Fibroblast of the aortic adventitia (primary cell): ENCODE measurements at regions not wholly inside any gene's neighbourhood (a gene's known extent, or its start where the extent isn't known, plus 50 kb on each side); places are given as distances from the start of the nearest gene placed in this dataset.

Source experiments
- DNase-seq: peaks from one replicate; pipeline ENCODE4 v3.0.0-alpha.2; 2010; ENCODE audit warnings: low read depth
- H3K4me3 ChIP-seq: 2 replicates; pipeline ENCODE4 v1.5.1; 2011; ENCODE audit warnings: low read depth, mild to moderate bottlenecking, control low read depth, low read length, moderate library complexity
- TF ChIP-seq, protein P1 (sequence below): IDR thresholded peaks from 2 replicates; pipeline ENCODE4 v1.5.1; 2011; ENCODE audit warnings: mild to moderate bottlenecking, low read length, control low read depth, inconsistent platforms; ENCODE audit not compliant: insufficient read depth

- no peak for DNase-seq
- H3K4me3 ChIP-seq: no peak overlapping the region
- TF ChIP-seq, protein P1, sequence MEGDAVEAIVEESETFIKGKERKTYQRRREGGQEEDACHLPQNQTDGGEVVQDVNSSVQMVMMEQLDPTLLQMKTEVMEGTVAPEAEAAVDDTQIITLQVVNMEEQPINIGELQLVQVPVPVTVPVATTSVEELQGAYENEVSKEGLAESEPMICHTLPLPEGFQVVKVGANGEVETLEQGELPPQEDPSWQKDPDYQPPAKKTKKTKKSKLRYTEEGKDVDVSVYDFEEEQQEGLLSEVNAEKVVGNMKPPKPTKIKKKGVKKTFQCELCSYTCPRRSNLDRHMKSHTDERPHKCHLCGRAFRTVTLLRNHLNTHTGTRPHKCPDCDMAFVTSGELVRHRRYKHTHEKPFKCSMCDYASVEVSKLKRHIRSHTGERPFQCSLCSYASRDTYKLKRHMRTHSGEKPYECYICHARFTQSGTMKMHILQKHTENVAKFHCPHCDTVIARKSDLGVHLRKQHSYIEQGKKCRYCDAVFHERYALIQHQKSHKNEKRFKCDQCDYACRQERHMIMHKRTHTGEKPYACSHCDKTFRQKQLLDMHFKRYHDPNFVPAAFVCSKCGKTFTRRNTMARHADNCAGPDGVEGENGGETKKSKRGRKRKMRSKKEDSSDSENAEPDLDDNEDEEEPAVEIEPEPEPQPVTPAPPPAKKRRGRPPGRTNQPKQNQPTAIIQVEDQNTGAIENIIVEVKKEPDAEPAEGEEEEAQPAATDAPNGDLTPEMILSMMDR: no peak
Observed at GRCh38 chr6:33874136-33874760, 70.4 kb upstream of the MLN start.

DNA sequence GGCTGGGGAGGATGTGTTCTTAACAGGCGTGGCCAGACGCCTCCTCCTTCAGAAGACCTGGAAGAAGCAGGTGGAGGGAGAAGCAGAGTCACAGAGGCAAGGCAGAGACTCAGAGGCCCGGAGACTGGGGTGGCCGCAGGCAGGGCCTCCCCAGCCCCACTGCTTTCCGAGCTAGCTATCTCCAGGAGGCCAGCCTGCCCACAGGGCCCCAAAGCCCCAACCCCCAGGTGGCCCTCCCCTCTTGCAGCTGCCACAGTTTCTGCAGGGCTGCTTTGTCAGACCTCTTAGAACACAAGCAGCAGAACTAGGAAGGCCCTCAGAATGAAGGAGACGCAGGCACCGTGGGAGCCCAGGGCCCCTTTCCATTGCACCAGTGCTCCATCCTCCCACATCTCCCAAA lies 69.0 kb upstream of the MLN start:
- DNase-seq: no peak
- TF ChIP-seq, protein P1: no peak
- no peak overlapping the region for H3K4me3 ChIP-seq

DNA sequence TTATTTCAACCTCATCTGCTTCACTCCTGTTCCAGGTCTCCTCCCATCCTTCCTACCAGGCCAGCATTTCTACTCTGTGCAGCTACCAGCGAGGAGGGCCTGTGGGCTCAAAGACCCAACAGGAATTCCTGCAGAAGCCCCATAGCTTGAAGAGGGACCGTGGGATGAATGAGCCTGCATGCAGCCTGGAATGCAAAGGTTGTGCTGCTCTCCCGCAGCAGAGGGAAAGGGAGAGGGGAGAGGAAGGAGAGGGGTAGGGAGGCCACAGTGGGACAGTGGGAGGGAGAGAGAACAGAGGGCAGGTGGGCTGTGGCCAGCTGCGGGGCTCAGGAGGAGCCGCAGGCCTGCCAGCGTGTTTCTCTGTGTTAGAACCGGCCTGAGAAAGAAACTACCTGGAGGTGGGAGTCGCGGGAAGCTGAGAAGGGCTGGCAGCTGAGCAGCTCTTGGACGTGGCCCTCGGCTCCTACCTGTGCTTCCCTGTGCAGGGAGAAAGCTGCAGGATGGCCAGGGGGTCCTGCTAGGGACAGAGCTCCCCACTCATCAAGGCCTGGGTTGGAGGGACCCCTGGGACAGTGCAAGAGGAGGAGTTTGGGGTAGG lies 66.1 kb upstream of the MLN start:
- H3K4me3 ChIP-seq: no peak overlapping the region
- TF ChIP-seq, protein P1: no peak
- no peak for DNase-seq

DNA sequence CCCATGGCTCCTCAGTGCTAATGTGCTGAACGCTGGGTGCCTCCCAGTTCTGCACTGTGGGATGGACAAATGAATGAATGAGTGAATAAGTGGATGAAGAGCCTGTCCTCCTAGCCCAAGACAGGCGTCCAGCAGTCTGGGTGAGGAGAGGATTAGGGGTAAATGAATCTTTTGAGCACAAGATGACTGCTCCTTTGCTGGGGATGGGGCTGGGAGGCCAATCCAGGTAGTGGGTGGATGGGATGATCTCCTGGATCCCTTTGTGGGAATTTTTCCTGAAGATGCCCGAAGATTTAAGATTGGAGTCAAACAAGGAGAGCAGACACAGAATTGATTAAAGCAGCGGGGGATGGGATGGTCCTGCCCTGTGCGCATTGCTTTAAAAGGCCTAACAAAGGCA lies 65.3 kb upstream of the MLN start:
- TF ChIP-seq, protein P1: no peak
- no peak overlapping the region for H3K4me3 ChIP-seq
- DNase-seq: no peak

- TF ChIP-seq, protein P1: no peak
- H3K4me3 ChIP-seq: no peak overlapping the region
- DNase-seq: no peak
Observed at GRCh38 chr6:33868141-33868540, 64.3 kb upstream of the MLN start.

- no peak overlapping the region for H3K4me3 ChIP-seq
- TF ChIP-seq, protein P1: no peak
- no peak for DNase-seq
Observed at GRCh38 chr6:33865478-33866077, 61.8 kb upstream of the MLN start.
